H1 (cell line): ENCODE measurements at regions not wholly inside any gene's neighbourhood (a gene's known extent, or its start where the extent isn't known, plus 50 kb on each side); places are given as distances from the start of the nearest gene placed in this dataset.

ENCODE experiments used
- CHD2 ChIP-seq: IDR thresholded peaks from 2 replicates; pipeline ENCODE4 v1.6.1; 2012; ENCODE audit warnings: low read length, improper control_type of control experiment
- CTCF ChIP-seq, 3 experiments: IDR thresholded peaks; 1 replicate in 2 of 3; 2 replicates in 1 of 3; pipeline versions ENCODE4 v1.5.1 to v1.6.1; 2011; ENCODE audit warnings: low read length in 3 of 3, mild to moderate bottlenecking in 3 of 3, inconsistent platforms in 2 of 3, low read depth in 1 of 3, moderate library complexity in 1 of 3; ENCODE audit not compliant: insufficient read depth in 1 of 3; ENCODE audit errors: control extremely low read depth in 1 of 3
- MAFK ChIP-seq: IDR thresholded peaks from 2 replicates; pipeline ENCODE4 v1.6.1; 2012; ENCODE audit warnings: low read depth, mild to moderate bottlenecking, improper control_type of control experiment, low read length
- POLR2A ChIP-seq, 2 experiments: IDR thresholded peaks; 1 replicate in 1 of 2; 2 replicates in 1 of 2; pipeline ENCODE4 v1.6.1; 2011; ENCODE audit warnings: low read depth in 2 of 2, low read length in 2 of 2, mild to moderate bottlenecking in 2 of 2; ENCODE audit errors: control extremely low read depth in 1 of 2
- POLR2AphosphoS5 ChIP-seq: IDR thresholded peaks from 2 replicates; pipeline ENCODE4 v1.6.1; 2011; ENCODE audit warnings: low read depth, low read length
- RAD21 ChIP-seq, 2 experiments: IDR thresholded peaks in 1 of 2; conservative IDR thresholded peaks in 1 of 2; 2 replicates each; pipeline ENCODE4 v1.6.1; 2011; ENCODE audit warnings: low read depth in 2 of 2, low read length in 2 of 2, improper control_type of control experiment in 1 of 2, inconsistent platforms in 1 of 2, mild to moderate bottlenecking in 1 of 2, moderate library complexity in 1 of 2
- RFX5 ChIP-seq: IDR thresholded peaks from 2 replicates; pipeline ENCODE4 v1.6.1; 2011; ENCODE audit warnings: low read depth, low read length, improper control_type of control experiment, borderline replicate concordance
- RNF2 ChIP-seq: fragments of 200-900, 300-1000 bp; sonication (generic); IDR thresholded peaks from 2 replicates; pipeline ENCODE4 v1.7.1; 2016; ENCODE audit warnings: borderline replicate concordance, low read depth, mild to moderate bottlenecking, antibody characterized with exemption, low read length; ENCODE audit not compliant: poor library complexity, severe bottlenecking; ENCODE audit errors: missing control alignments
- SP1 ChIP-seq: IDR thresholded peaks from 2 replicates; pipeline ENCODE4 v1.6.1; 2011; ENCODE audit warnings: low read depth, low read length
- TBP ChIP-seq: IDR thresholded peaks from 2 replicates; pipeline ENCODE4 v1.6.1; 2011; ENCODE audit warnings: low read depth, low read length, improper control_type of control experiment
- ZNF274 ChIP-seq: IDR thresholded peaks from 2 replicates; pipeline ENCODE4 v1.7.0; 2012; ENCODE audit warnings: low read length, borderline replicate concordance; ENCODE audit errors: extremely low read depth
- TF ChIP-seq, protein P1 (sequence below): IDR thresholded peaks from 2 replicates; pipeline ENCODE4 v1.6.1; 2012; ENCODE audit warnings: inconsistent platforms

DNA sequence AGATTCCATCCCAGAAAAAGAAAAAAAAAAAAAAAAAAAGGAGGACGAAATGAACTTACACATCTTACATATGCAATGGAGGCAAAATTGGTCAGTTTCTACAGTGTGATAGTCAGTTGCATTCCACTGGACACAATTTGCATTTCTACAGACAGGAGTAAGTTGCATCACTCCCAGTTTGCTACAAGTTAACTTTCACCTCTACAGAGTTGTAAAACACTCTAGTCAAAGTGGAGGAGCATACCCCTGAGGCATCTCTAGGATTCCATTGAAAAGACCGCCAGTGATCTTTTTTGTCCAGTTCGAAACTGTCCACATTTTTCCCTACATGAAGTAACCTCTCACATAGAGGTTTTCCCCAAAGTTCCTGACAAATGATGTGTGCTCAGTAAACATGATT, 202.8 kb downstream of the VAPA start:
- no peak for TF ChIP-seq ZNF274
- TF ChIP-seq RAD21 (IDR thresholded peaks at IDR 0.05 in 1 of 2, conservative IDR thresholded peaks at IDR 0.05 in 1 of 2; ENCODE audit: low read depth in 2 of 2, low read length in 2 of 2) = no peak
- TF ChIP-seq RFX5 = no peak
- no peak for TF ChIP-seq CTCF (IDR thresholded peaks at IDR 0.05; ENCODE audit: control extremely low read depth in 1 of 3, insufficient read depth in 1 of 3, low read depth in 1 of 3, low read length in 3 of 3)
- no peak for TF ChIP-seq RNF2
- TF ChIP-seq CHD2 = no peak
- TF ChIP-seq, protein P1, sequence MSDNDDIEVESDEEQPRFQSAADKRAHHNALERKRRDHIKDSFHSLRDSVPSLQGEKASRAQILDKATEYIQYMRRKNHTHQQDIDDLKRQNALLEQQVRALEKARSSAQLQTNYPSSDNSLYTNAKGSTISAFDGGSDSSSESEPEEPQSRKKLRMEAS = no peak
- TF ChIP-seq SP1 = no peak
- TF ChIP-seq POLR2AphosphoS5 = no peak
- TF ChIP-seq MAFK = no peak
- TF ChIP-seq TBP = no peak
- TF ChIP-seq POLR2A (IDR thresholded peaks at IDR 0.05; ENCODE audit: control extremely low read depth in 1 of 2, low read depth in 2 of 2, low read length in 2 of 2) = no peak
